CD14-positive monocyte (primary cell): ENCODE measurements at regions not wholly inside any gene's neighbourhood (a gene's known extent, or its start where the extent isn't known, plus 50 kb on each side); places are given as distances from the start of the nearest gene placed in this dataset.

Experiments used
- DNase-seq, 3 donors: peaks; one replicate each; pipeline ENCODE4 v3.0.0-alpha.2; 2011 to 2022
- H2AFZ ChIP-seq: 2 replicates; pipeline ENCODE4 v1.6.0; 2012; ENCODE audit warnings: mild to moderate bottlenecking, low read depth, low read length, inconsistent platforms; ENCODE audit not compliant: insufficient read depth, poor library complexity, severe bottlenecking
- H3K27ac ChIP-seq, 2 donors: 1 replicate in 1 of 2; 2 replicates in 1 of 2; pipeline ENCODE4 v1.5.1; 2012 to 2013; ENCODE audit warnings: low read length in 2 of 2, control low read depth in 1 of 2, inconsistent platforms in 1 of 2, low read depth in 1 of 2, mild to moderate bottlenecking in 1 of 2
- H3K27me3 ChIP-seq, 2 donors: one replicate each; pipeline versions ENCODE4 v1.6.0 to v1.6.1; 2011 to 2013; ENCODE audit warnings: low read length in 2 of 2; ENCODE audit not compliant: control insufficient read depth in 2 of 2, insufficient read depth in 2 of 2
- H3K36me3 ChIP-seq, 2 donors: replicated peaks in 1 of 2; 1 replicate in 1 of 2; 2 replicates in 1 of 2; pipeline versions ENCODE4 v1.5.1 to v1.6.1; 2012 to 2013; ENCODE audit warnings: low read length in 2 of 2, control low read depth in 1 of 2, inconsistent platforms in 1 of 2, mild to moderate bottlenecking in 1 of 2; ENCODE audit not compliant: insufficient read depth in 2 of 2, control insufficient read depth in 1 of 2
- H3K4me1 ChIP-seq, 2 donors: 1 replicate in 1 of 2; 2 replicates in 1 of 2; pipeline versions ENCODE4 v1.5.1 to v1.6.1; 2012 to 2013; ENCODE audit warnings: low read length in 2 of 2, control low read depth in 1 of 2, inconsistent platforms in 1 of 2, mild to moderate bottlenecking in 1 of 2, moderate library complexity in 1 of 2; ENCODE audit not compliant: insufficient read depth in 2 of 2, control insufficient read depth in 1 of 2
- H3K4me2 ChIP-seq: replicated peaks from 2 replicates; pipeline ENCODE3; 2012; ENCODE audit warnings: low read length, moderate library complexity, mild to moderate bottlenecking; ENCODE audit not compliant: poor library complexity, severe bottlenecking; ENCODE audit errors: extremely low read depth
- H3K4me3 ChIP-seq, 3 experiments: fragments of 200-600 bp in 1 of 3; sonication (generic) in 1 of 3; replicated peaks in 1 of 3; 1 replicate in 2 of 3; 2 replicates in 1 of 3; pipeline ENCODE4 v1.5.1; 2011 to 2013; ENCODE audit warnings: low read length in 3 of 3, mild to moderate bottlenecking in 3 of 3, control low read depth in 2 of 3, low read depth in 2 of 3, inconsistent platforms in 1 of 3, moderate library complexity in 1 of 3
- H3K79me2 ChIP-seq: 2 replicates; pipeline ENCODE4 v1.6.0; 2012; ENCODE audit warnings: mild to moderate bottlenecking, control low read depth, inconsistent platforms, low read length, moderate library complexity; ENCODE audit not compliant: insufficient read depth
- H3K9ac ChIP-seq: 2 replicates; pipeline ENCODE4 v1.6.0; 2017; ENCODE audit warnings: low read length, mild to moderate bottlenecking; ENCODE audit not compliant: insufficient read depth, poor library complexity, severe bottlenecking
- H3K9me3 ChIP-seq, 2 donors: replicated peaks in 1 of 2; 1 replicate in 1 of 2; 2 replicates in 1 of 2; pipeline versions ENCODE4 v1.5.1 to v1.6.1; 2012 to 2013; ENCODE audit warnings: low read length in 2 of 2, control low read depth in 1 of 2; ENCODE audit not compliant: control insufficient read depth in 1 of 2, insufficient read depth in 1 of 2
- H4K20me1 ChIP-seq: 2 replicates; pipeline ENCODE4 v1.6.0; 2012; ENCODE audit warnings: mild to moderate bottlenecking, low read length, control low read depth, moderate library complexity; ENCODE audit not compliant: insufficient read depth
- H3K27ac Mint-ChIP-seq, 7 donors: one replicate each; pipeline ENCODE4 v1.8.0; 2020; ENCODE audit warnings: mild to moderate bottlenecking in 7 of 7, mixed read lengths in 7 of 7, moderate library complexity in 6 of 7, inconsistent platforms in 2 of 7
- H3K27me3 Mint-ChIP-seq, 3 donors: one replicate each; pipeline ENCODE4 v1.8.0; 2021 to 2022; ENCODE audit warnings: low read depth in 3 of 3, mild to moderate bottlenecking in 3 of 3, mixed read lengths in 3 of 3, moderate library complexity in 3 of 3, inconsistent platforms in 1 of 3
- H3K36me3 Mint-ChIP-seq, 2 donors: one replicate each; pipeline ENCODE4 v1.8.0; 2020; ENCODE audit warnings: mixed read lengths in 2 of 2, inconsistent platforms in 1 of 2, mild to moderate bottlenecking in 1 of 2
- H3K4me1 Mint-ChIP-seq: one replicate; pipeline ENCODE4 v1.8.0; 2020; ENCODE audit warnings: mild to moderate bottlenecking, mixed read lengths
- H3K4me3 Mint-ChIP-seq, 2 donors: one replicate each; pipeline ENCODE4 v1.8.0; 2020; ENCODE audit warnings: mild to moderate bottlenecking in 2 of 2, mixed read lengths in 2 of 2, moderate library complexity in 1 of 2
- H3K9me3 Mint-ChIP-seq, 7 donors: one replicate each; pipeline ENCODE4 v1.8.0; 2020 to 2022; ENCODE audit warnings: mixed read lengths in 7 of 7, mild to moderate bottlenecking in 6 of 7, moderate library complexity in 6 of 7, inconsistent platforms in 2 of 7
- CTCF ChIP-seq: fragments of 200-600 bp; IDR thresholded peaks from one replicate; pipeline ENCODE4 v1.8.0; 2022; ENCODE audit warnings: antibody characterized with exemption, mild to moderate bottlenecking
- WGBS: methylation state at CpG from one replicate; pipeline ENCODE4 v1.1.5; 2013; ENCODE audit warnings: missing lambda C conversion rate; ENCODE audit not compliant: insufficient coverage; 5-methylcytosine and 5-hydroxymethylcytosine counted together
- intact Hi-C, 2 donors: fragments of 100-400 bp; cut with micrococcal nuclease; formaldehyde crosslinking; loops; one replicate each; pipeline versions ENCODE4 v1.15.0 to v1.15.1; 2023

- Histone ChIP-seq H3K27ac (no peak overlapping the region), H3K4me2 (no peak overlapping the region), H3K4me1 (no peaks in the 10 kb centered on the region), H3K9me3 (peaks cover 10 to 21% of the 10 kb centered on the region in 2 donors), H3K27me3 (no peaks in the 10 kb centered on the region), H3K79me2 (no peaks in the 10 kb centered on the region), H3K36me3 (no peaks in the 10 kb centered on the region), H3K9ac (no peak overlapping the region), H3K4me3 (no peak overlapping the region), H4K20me1 (no peaks in the 10 kb centered on the region), H2AFZ (no peak overlapping the region)
- intact Hi-C loops = no loop called here
- no peaks in the 10 kb centered on the region for H3K4me1 Mint-ChIP-seq
- TF ChIP-seq CTCF = no peak
- DNase-seq = no peak
- H3K4me3 Mint-ChIP-seq = no peak overlapping the region
- H3K36me3 Mint-ChIP-seq = no peaks in the 10 kb centered on the region
- H3K27me3 Mint-ChIP-seq = peaks cover 0 to 3% (median 2%) of the 10 kb centered on the region in 3 donors
- H3K9me3 Mint-ChIP-seq = peaks cover 6 to 17% (median 12%) of the 10 kb centered on the region in 7 donors
- 100% methylated on average over 1 of the region's 2 CpGs for WGBS
- H3K27ac Mint-ChIP-seq = no peak overlapping the region
Measured at GRCh38 chr16:49085686-49086085, 196.0 kb downstream of the CBLN1 start.

DNA sequence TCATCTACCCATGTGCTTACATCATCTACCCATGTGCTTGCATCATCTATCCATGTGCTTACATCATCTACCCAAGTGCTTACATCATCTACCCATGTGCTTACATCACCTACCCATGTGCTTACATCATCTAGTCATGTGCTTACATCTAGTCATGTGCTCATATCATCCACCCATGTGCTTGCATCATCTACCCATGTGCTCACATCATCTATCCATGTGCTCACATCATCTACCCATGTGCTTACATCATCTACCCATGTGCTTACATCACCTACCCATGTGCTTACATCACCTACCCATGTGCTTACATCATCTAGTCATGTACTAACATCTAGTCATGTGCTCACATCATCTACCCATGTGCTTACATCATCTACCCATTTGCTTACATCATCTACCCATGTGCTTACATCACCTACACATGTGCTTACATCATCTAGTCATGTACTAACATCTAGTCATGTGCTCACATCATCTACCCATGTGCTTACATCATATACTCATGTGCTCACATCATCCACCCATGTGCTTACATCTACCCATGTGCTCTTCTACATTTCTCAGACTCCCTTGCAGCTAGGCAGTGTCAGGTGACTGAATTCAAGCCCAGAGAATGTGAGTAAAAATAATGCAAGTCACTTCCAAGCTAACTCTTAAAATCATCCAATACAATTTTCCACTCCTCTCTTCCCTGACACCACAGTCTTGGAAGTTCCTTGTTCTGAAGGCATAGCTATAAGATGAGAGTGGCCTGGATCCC, 196.8 kb downstream of the CBLN1 start:
- TF ChIP-seq CTCF = no peak
- Histone ChIP-seq H3K27me3 (no peaks in the 10 kb centered on the region), H3K79me2 (no peaks in the 10 kb centered on the region), H3K9ac (no peak overlapping the region), H3K4me3 (no peak overlapping the region), H3K36me3 (no peaks in the 10 kb centered on the region), H3K9me3 (peaks cover 14 to 24% of the 10 kb centered on the region in 2 donors), H3K4me2 (no peak overlapping the region), H3K27ac (no peak overlapping the region), H4K20me1 (no peaks in the 10 kb centered on the region), H2AFZ (no peak overlapping the region), H3K4me1 (no peaks in the 10 kb centered on the region)
- Mint-ChIP-seq H3K27me3 (peaks cover 0 to 3% (median 2%) of the 10 kb centered on the region in 3 donors), H3K36me3 (no peaks in the 10 kb centered on the region), H3K4me3 (no peak overlapping the region), H3K9me3 (peaks cover 6 to 19% (median 12%) of the 10 kb centered on the region in 7 donors), H3K4me1 (no peaks in the 10 kb centered on the region), H3K27ac (no peak overlapping the region)
- DNase-seq = no peak
- intact Hi-C loops = no loop called here
